ENCODE measurements at regions not wholly inside any gene's neighbourhood (a gene's known extent, or its start where the extent isn't known, plus 50 kb on each side); places are given as distances from the start of the nearest gene placed in this dataset.

- TF ChIP-seq CTCF (conservative IDR thresholded peaks at IDR 0.05): no peak
- Mint-ChIP-seq H3K36me3 (ENCODE audit: low read depth) (peaks cover 2% of the 10 kb centered on the region), H3K27me3 (ENCODE audit: low read depth) (no peaks in the 10 kb centered on the region), H3K4me3 (no peak overlapping the region), H3K27ac (ENCODE audit: unreplicated experiment) (no peak overlapping the region), H3K4me1 (peaks cover 6% of the 10 kb centered on the region), H3K9me3 (peaks cover 17% of the 10 kb centered on the region)
- DNase-seq (ENCODE audit: low read depth, low spot score): no peak
Measured at GRCh38 chr4:28378109-28378830, 1517.6 kb downstream of the STIM2 start.

GRCh38 chr4:28385801-28386200, 1525.2 kb downstream of the STIM2 start:
- Mint-ChIP-seq H3K27me3 (ENCODE audit: low read depth) (no peaks in the 10 kb centered on the region), H3K36me3 (ENCODE audit: low read depth) (no peaks in the 10 kb centered on the region), H3K27ac (ENCODE audit: unreplicated experiment) (no peak overlapping the region), H3K4me3 (no peak overlapping the region), H3K9me3 (peaks cover 8% of the 10 kb centered on the region), H3K4me1 (no peaks in the 10 kb centered on the region)
- no peak for TF ChIP-seq CTCF (conservative IDR thresholded peaks at IDR 0.05)
- DNase-seq (ENCODE audit: low read depth, low spot score): no peak

DNA sequence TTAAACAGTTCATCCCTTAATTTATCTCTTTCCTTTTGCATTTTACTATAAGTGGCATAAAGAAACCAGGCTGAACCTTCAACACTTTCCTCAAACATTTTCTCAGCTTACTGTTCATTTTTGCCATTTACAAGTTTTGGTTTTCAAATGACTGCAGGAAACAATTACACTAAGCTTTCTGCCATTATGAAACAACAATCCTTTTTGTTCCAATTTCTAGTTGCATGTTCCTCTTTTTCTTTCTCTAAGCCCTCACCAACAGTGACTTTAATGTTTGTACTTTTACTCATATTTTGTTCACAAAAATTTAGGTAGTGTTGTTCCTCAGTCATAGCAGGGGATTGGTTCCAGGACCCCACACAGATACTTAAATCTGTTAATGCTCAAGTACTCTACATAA, 1526.1 kb downstream of the STIM2 start:
- Mint-ChIP-seq H3K27ac (ENCODE audit: unreplicated experiment) (no peak overlapping the region), H3K4me1 (no peaks in the 10 kb centered on the region)
- no peak for TF ChIP-seq CTCF (conservative IDR thresholded peaks at IDR 0.05)

GRCh38 chr4:28388471-28388870, 1527.8 kb downstream of the STIM2 start:
- Mint-ChIP-seq H3K4me3 (no peak overlapping the region), H3K9me3 (peaks cover 5% of the 10 kb centered on the region), H3K4me1 (no peaks in the 10 kb centered on the region), H3K36me3 (ENCODE audit: low read depth) (no peaks in the 10 kb centered on the region), H3K27me3 (ENCODE audit: low read depth) (no peaks in the 10 kb centered on the region), H3K27ac (ENCODE audit: unreplicated experiment) (no peak overlapping the region)
- no peak for DNase-seq (ENCODE audit: low read depth, low spot score)
- TF ChIP-seq CTCF (conservative IDR thresholded peaks at IDR 0.05): no peak

More for the DNA sequence above, 1526.1 kb downstream of the STIM2 start:
- no peaks in the 10 kb centered on the region for H3K27me3 Mint-ChIP-seq (ENCODE audit: low read depth)
- H3K4me3 Mint-ChIP-seq: no peak overlapping the region
- H3K36me3 Mint-ChIP-seq (ENCODE audit: low read depth): no peaks in the 10 kb centered on the region
- DNase-seq (ENCODE audit: low read depth, low spot score): no peak
- peaks cover 7% of the 10 kb centered on the region for H3K9me3 Mint-ChIP-seq

GRCh38 chr4:28391877-28392276, 1531.2 kb downstream of the STIM2 start:
- Mint-ChIP-seq H3K27me3 (ENCODE audit: low read depth) (no peaks in the 10 kb centered on the region), H3K36me3 (ENCODE audit: low read depth) (no peaks in the 10 kb centered on the region), H3K9me3 (peaks cover 13% of the 10 kb centered on the region), H3K4me3 (no peak overlapping the region), H3K27ac (ENCODE audit: unreplicated experiment) (peak overlapping the region; percentile 47), H3K4me1 (no peaks in the 10 kb centered on the region)
- no peak for DNase-seq (ENCODE audit: low read depth, low spot score)
- TF ChIP-seq CTCF (conservative IDR thresholded peaks at IDR 0.05): no peak

Measured in neural crest cell (in vitro differentiated cells).